22Rv1 (cell line): ENCODE measurements at regions not wholly inside any gene's neighbourhood (a gene's known extent, or its start where the extent isn't known, plus 50 kb on each side); places are given as distances from the start of the nearest gene placed in this dataset.

Experiments used
- ZFX ChIP-seq: fragments of 450-650 bp; IDR thresholded peaks from 2 replicates; pipeline ENCODE4 v1.6.1; 2017; ENCODE audit warnings: antibody characterized with exemption, borderline replicate concordance
- TF ChIP-seq, protein P1 (sequence below): fragments of 450-650 bp; IDR thresholded peaks from 2 replicates; pipeline ENCODE4 v1.5.1; 2017; ENCODE audit warnings: mild to moderate bottlenecking

DNA sequence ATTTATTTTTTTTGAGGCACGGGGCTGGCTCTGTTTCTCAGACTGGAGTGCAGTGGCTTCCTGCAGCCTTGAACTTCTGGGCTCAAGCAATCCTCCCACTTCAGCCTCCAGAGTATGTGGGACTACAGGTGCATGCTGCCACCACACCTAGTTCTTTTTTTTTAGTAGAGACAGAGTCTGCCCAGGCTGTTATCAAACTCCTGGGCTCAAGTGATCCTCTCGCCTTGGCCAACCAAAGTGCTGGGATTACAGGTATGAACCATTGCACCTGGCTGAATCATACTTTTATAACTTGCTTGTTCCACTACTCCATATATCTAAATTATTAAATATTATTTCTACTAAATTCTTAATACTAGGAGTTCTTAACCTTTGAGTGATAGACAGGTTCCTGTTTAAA lies 111.6 kb downstream of the BTG1 start:
- TF ChIP-seq, protein P1, sequence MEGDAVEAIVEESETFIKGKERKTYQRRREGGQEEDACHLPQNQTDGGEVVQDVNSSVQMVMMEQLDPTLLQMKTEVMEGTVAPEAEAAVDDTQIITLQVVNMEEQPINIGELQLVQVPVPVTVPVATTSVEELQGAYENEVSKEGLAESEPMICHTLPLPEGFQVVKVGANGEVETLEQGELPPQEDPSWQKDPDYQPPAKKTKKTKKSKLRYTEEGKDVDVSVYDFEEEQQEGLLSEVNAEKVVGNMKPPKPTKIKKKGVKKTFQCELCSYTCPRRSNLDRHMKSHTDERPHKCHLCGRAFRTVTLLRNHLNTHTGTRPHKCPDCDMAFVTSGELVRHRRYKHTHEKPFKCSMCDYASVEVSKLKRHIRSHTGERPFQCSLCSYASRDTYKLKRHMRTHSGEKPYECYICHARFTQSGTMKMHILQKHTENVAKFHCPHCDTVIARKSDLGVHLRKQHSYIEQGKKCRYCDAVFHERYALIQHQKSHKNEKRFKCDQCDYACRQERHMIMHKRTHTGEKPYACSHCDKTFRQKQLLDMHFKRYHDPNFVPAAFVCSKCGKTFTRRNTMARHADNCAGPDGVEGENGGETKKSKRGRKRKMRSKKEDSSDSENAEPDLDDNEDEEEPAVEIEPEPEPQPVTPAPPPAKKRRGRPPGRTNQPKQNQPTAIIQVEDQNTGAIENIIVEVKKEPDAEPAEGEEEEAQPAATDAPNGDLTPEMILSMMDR: no peak
- no peak for TF ChIP-seq ZFX
